MM.1S (cell line): ENCODE measurements at regions not wholly inside any gene's neighbourhood (a gene's known extent, or its start where the extent isn't known, plus 50 kb on each side); places are given as distances from the start of the nearest gene placed in this dataset.

Experiments used
- CTCF ChIP-seq: fragments of 300-600 bp; sonication (generic); IDR thresholded peaks from 2 replicates; pipeline ENCODE4 v1.5.1; 2016; ENCODE audit warnings: antibody characterized with exemption, low read length, mixed read lengths
- EZH2 ChIP-seq: fragments of 300-600 bp; sonication (generic); optimal IDR thresholded peaks from 2 replicates; pipeline ENCODE3; 2017; ENCODE audit warnings: low read depth, mild to moderate bottlenecking, antibody characterized with exemption, low read length, mixed read lengths
- EZH2phosphoT487 ChIP-seq: fragments of 300-600 bp; sonication (generic); IDR thresholded peaks from 2 replicates; pipeline ENCODE4 v1.6.1; 2018; ENCODE audit warnings: antibody characterized with exemption, low read length

GRCh38 chr6:4359108-4359730, 223.8 kb upstream of the ECI2 start:
- no peak for TF ChIP-seq CTCF
- TF ChIP-seq EZH2phosphoT487, result no peak
- TF ChIP-seq EZH2, result no peak
